IMR-90 (cell line): ENCODE measurements at regions not wholly inside any gene's neighbourhood (a gene's known extent, or its start where the extent isn't known, plus 50 kb on each side); places are given as distances from the start of the nearest gene placed in this dataset.
"Not testable (repeated sequence)": the region's sequence is repeated elsewhere in the genome, so short reads cannot be mapped to it uniquely, and the experiment has no call there.

Experiments
- ATAC-seq: fragments of 200-7000 bp; cut with Tn5 transposase; 2 replicates; pipeline ENCODE4 v1.9.1; 2020; ENCODE audit warnings: low read depth, mild to moderate bottlenecking, moderate library complexity
- BruUV-seq: library from RNA; stranded (reverse); fragments of 400-500 nt; replicated peaks from 2 replicates; lab custom pipeline; 2021; lab: Mats Ljungman, UMichigan
- CTCF ChIA-PET: fragments of 300-600 bp; formaldehyde crosslinking; extraction: SDS; loops from one replicate; lab custom pipeline; 2021; ENCODE audit warnings: antibody characterized with exemption; lab: Yijun Ruan, JAX
- POLR2A ChIA-PET: fragments of 300-600 bp; sonication (Branson Sonifier 250); formaldehyde crosslinking; loops from one replicate; lab custom pipeline; 2022; ENCODE audit warnings: antibody characterized with exemption; ENCODE audit not compliant: unreplicated experiment; lab: Charles Lee
- DNase-seq: peaks from one replicate; pipeline ENCODE4 v3.0.0; 2013
- H2AFZ ChIP-seq: replicated peaks from 2 replicates; pipeline ENCODE3; 2013; ENCODE audit warnings: low read length, mild to moderate bottlenecking; ENCODE audit not compliant: poor library complexity
- H2AK5ac ChIP-seq: 2 replicates; pipeline ENCODE4 v1.6.1; 2013; ENCODE audit warnings: low read depth, low read length, inconsistent platforms
- H2AK9ac ChIP-seq: replicated peaks from 2 replicates; pipeline ENCODE3; 2013; ENCODE audit warnings: mild to moderate bottlenecking, low read depth, low read length, moderate library complexity; ENCODE audit not compliant: poor library complexity
- H2BK120ac ChIP-seq: 2 replicates; pipeline ENCODE4 v1.6.1; 2013; ENCODE audit warnings: low read depth, low read length, inconsistent platforms
- H2BK15ac ChIP-seq: 3 replicates; pipeline ENCODE4 v1.6.1; 2013; ENCODE audit warnings: low read depth, low read length, inconsistent platforms
- H2BK20ac ChIP-seq: 2 replicates; pipeline ENCODE4 v1.6.1; 2013; ENCODE audit warnings: low read depth, mild to moderate bottlenecking, inconsistent platforms, low read length, moderate library complexity
- H2BK5ac ChIP-seq: 2 replicates; pipeline ENCODE4 v1.6.1; 2013; ENCODE audit warnings: mild to moderate bottlenecking, low read depth, low read length, inconsistent platforms; ENCODE audit not compliant: poor library complexity, severe bottlenecking
- H3K14ac ChIP-seq: replicated peaks from 2 replicates; pipeline ENCODE4 v1.6.1; 2013; ENCODE audit warnings: low read depth, low read length, inconsistent platforms
- H3K18ac ChIP-seq: 2 replicates; pipeline ENCODE4 v1.6.1; 2013; ENCODE audit warnings: low read depth, low read length, control low read depth
- H3K23ac ChIP-seq: 2 replicates; pipeline ENCODE4 v1.6.1; 2013; ENCODE audit warnings: low read depth, low read length, inconsistent platforms
- H3K27ac ChIP-seq: 2 replicates; pipeline ENCODE4 v1.5.1; 2013; ENCODE audit warnings: mild to moderate bottlenecking, control low read depth, low read length; ENCODE audit not compliant: insufficient read depth
- H3K27me3 ChIP-seq: 2 replicates; pipeline ENCODE4 v1.6.1; 2013; ENCODE audit warnings: low read length; ENCODE audit not compliant: control insufficient read depth, insufficient read depth
- H3K36me3 ChIP-seq: 2 replicates; pipeline ENCODE4 v1.6.1; 2013; ENCODE audit warnings: low read length, mixed read lengths; ENCODE audit not compliant: control insufficient read depth, insufficient read depth
- H3K4ac ChIP-seq: 2 replicates; pipeline ENCODE4 v1.6.1; 2013; ENCODE audit warnings: low read depth, low read length, inconsistent platforms
- H3K4me1 ChIP-seq: 2 replicates; pipeline ENCODE4 v1.6.1; 2013; ENCODE audit warnings: low read length, mixed read lengths; ENCODE audit not compliant: control insufficient read depth, insufficient read depth
- H3K4me2 ChIP-seq: 2 replicates; pipeline ENCODE4 v1.6.1; 2013; ENCODE audit warnings: low read depth, mild to moderate bottlenecking, control low read depth, low read length, moderate library complexity
- H3K4me3 ChIP-seq: 2 replicates; pipeline ENCODE4 v1.5.1; 2013; ENCODE audit warnings: low read depth, mild to moderate bottlenecking, control low read depth, low read length, moderate library complexity; ENCODE audit not compliant: insufficient read depth
- H3K56ac ChIP-seq: 2 replicates; pipeline ENCODE4 v1.6.1; 2013; ENCODE audit warnings: low read length, inconsistent platforms; ENCODE audit not compliant: insufficient read depth; ENCODE audit errors: extremely low read depth
- H3K79me1 ChIP-seq, 2 experiments: 2 replicates each; pipeline ENCODE4 v1.6.1; 2013; ENCODE audit warnings: low read length in 2 of 2, inconsistent platforms in 1 of 2, low read depth in 1 of 2
- H3K9ac ChIP-seq: 2 replicates; pipeline ENCODE4 v1.6.1; 2013; ENCODE audit warnings: low read depth, low read length, control low read depth
- H3K9me1 ChIP-seq: 2 replicates; pipeline ENCODE4 v1.6.1; 2013; ENCODE audit warnings: low read length, inconsistent platforms; ENCODE audit not compliant: insufficient read depth
- H3K9me3 ChIP-seq: 2 replicates; pipeline ENCODE4 v1.6.1; 2013; ENCODE audit warnings: low read length; ENCODE audit not compliant: control insufficient read depth, insufficient read depth
- H4K20me1 ChIP-seq: 2 replicates; pipeline ENCODE4 v1.6.1; 2013; ENCODE audit warnings: low read length, inconsistent platforms; ENCODE audit not compliant: insufficient read depth
- H4K5ac ChIP-seq: 2 replicates; pipeline ENCODE4 v1.6.1; 2013; ENCODE audit warnings: mild to moderate bottlenecking, low read depth, low read length, control low read depth
- H4K8ac ChIP-seq, 2 experiments: 2 replicates each; pipeline ENCODE4 v1.6.1; 2013; ENCODE audit warnings: low read depth in 2 of 2, low read length in 2 of 2, control low read depth in 1 of 2, inconsistent platforms in 1 of 2
- H4K91ac ChIP-seq: 2 replicates; pipeline ENCODE4 v1.6.1; 2013; ENCODE audit warnings: low read depth, low read length, inconsistent platforms; ENCODE audit not compliant: insufficient read depth
- WGBS, 2 experiments: methylation state at CpG; one replicate each; pipeline versions ENCODE4 v1.1.5 to v1.1.7; 2013; ENCODE audit warnings: missing lambda C conversion rate in 2 of 2; ENCODE audit not compliant: insufficient read length in 1 of 2; ENCODE audit errors: extremely low coverage in 2 of 2; 5-methylcytosine and 5-hydroxymethylcytosine counted together
- dilution Hi-C: fragments of 300-500 bp; cut with HindIII; formaldehyde crosslinking; loops from one replicate; pipeline ENCODE4 v1.14.3; 2018; ENCODE audit warnings: low sequenced_read_pairs; ENCODE audit not compliant: unreplicated experiment
- in situ Hi-C: fragments of 300-500 bp; cut with MboI; formaldehyde crosslinking; loops from 3 replicates; pipeline ENCODE4 v1.14.3; 2019; ENCODE audit warnings: low sequenced_read_pairs, inconsistent platforms, mixed read lengths
- intact Hi-C: fragments of 100-400 bp; cut with micrococcal nuclease; formaldehyde crosslinking; loops from 2 replicates; pipeline ENCODE4 v1.10.0; 2022

GRCh38 chr2:200113016-200113799, 157.8 kb downstream of the MAIP1 start:
- H3K14ac ChIP-seq, DNase-seq, H3K36me3 ChIP-seq, H2AFZ ChIP-seq, H3K4me1 ChIP-seq, intact Hi-C loops, H2BK15ac ChIP-seq, H2AK9ac ChIP-seq, POLR2A ChIA-PET, H2BK5ac ChIP-seq, H3K27ac ChIP-seq, H4K5ac ChIP-seq, H4K91ac ChIP-seq, H2BK20ac ChIP-seq, dilution Hi-C loops, H4K8ac ChIP-seq, H3K4ac ChIP-seq, in situ Hi-C loops, H2AK5ac ChIP-seq, ATAC-seq, H3K18ac ChIP-seq, H3K4me2 ChIP-seq, H3K4me3 ChIP-seq, H2BK120ac ChIP-seq, BruUV-seq, H3K56ac ChIP-seq, CTCF ChIA-PET, H4K20me1 ChIP-seq, H3K9me1 ChIP-seq, H3K9ac ChIP-seq, H3K79me1 ChIP-seq, H3K23ac ChIP-seq, H3K27me3 ChIP-seq, H3K9me3 ChIP-seq: not testable (repeated sequence)
- WGBS, 2 experiments: 60% methylated on average over 1 of the region's 8 CpGs; no CpG with 5 or more reads in 1 of the 2 experiments
